22Rv1 (cell line): ENCODE measurements at regions not wholly inside any gene's neighbourhood (a gene's known extent, or its start where the extent isn't known, plus 50 kb on each side); places are given as distances from the start of the nearest gene placed in this dataset.

ENCODE experiments used
- H3K27ac ChIP-seq: fragments of 450-650 bp; 2 replicates; pipeline ENCODE4 v1.5.1; 2017
- CTCF ChIP-seq: fragments of 450-650 bp; IDR thresholded peaks from 2 replicates; pipeline ENCODE4 v1.5.1; 2017; ENCODE audit warnings: mild to moderate bottlenecking
- ZFX ChIP-seq: fragments of 450-650 bp; IDR thresholded peaks from 2 replicates; pipeline ENCODE4 v1.6.1; 2017; ENCODE audit warnings: antibody characterized with exemption, borderline replicate concordance

- H3K27ac ChIP-seq = no peak overlapping the region
- TF ChIP-seq ZFX = no peak
- TF ChIP-seq CTCF = no peak
These were observed 125.5 kb downstream of the GPAT3 start for GRCh38 chr4:83661359-83661758.

GRCh38 chr4:83660578-83660977 lies 124.7 kb downstream of the GPAT3 start:
- TF ChIP-seq CTCF = no peak

GRCh38 chr4:83658806-83659205 lies 122.9 kb downstream of the GPAT3 start:
- TF ChIP-seq ZFX = no peak
- TF ChIP-seq CTCF = no peak
- H3K27ac ChIP-seq = no peak overlapping the region

More at GRCh38 chr4:83660578-83660977, 124.7 kb downstream of the GPAT3 start:
- no peak overlapping the region for H3K27ac ChIP-seq

GRCh38 chr4:83657336-83657735 lies 121.4 kb downstream of the GPAT3 start:
- TF ChIP-seq ZFX (no peak), CTCF (no peak)
- H3K27ac ChIP-seq = no peak overlapping the region
